CD4-positive, alpha-beta T cell treated with Interleukin-4 for 1 hour (primary cell): ENCODE measurements at regions not wholly inside any gene's neighbourhood (a gene's known extent, or its start where the extent isn't known, plus 50 kb on each side); places are given as distances from the start of the nearest gene placed in this dataset.
A peak's percentile ranks its signal among the peaks of the same experiment; 100 is the strongest.
"Not testable (repeated sequence)": the region's sequence is repeated elsewhere in the genome, so short reads cannot be mapped to it uniquely, and the experiment has no call there.

Source experiments
- DNase-seq, 2 donors: peaks; one replicate each; pipeline ENCODE4 v3.0.0-alpha.2; 2020 to 2022

GRCh38 chr1:146710838-146711521 lies 227.1 kb upstream of the NBPF12 start:
- DNase-seq, result peak in 1 of 2 donors; percentile 47

GRCh38 chr1:146709302-146709701 lies 228.8 kb upstream of the NBPF12 start:
- not testable (repeated sequence) for DNase-seq

GRCh38 chr1:146704162-146704724 lies 233.9 kb upstream of the NBPF12 start:
- not testable (repeated sequence) for DNase-seq

- not testable (repeated sequence) for DNase-seq
These were observed 236.8 kb upstream of the NBPF12 start for GRCh38 chr1:146701320-146701719.

GRCh38 chr1:146695388-146695787 lies 242.7 kb upstream of the NBPF12 start:
- DNase-seq, result not testable (repeated sequence)

- DNase-seq, result not testable (repeated sequence)
These were observed 246.3 kb upstream of the NBPF12 start for GRCh38 chr1:146691798-146692197.

- DNase-seq, result not testable (repeated sequence)
These were observed 249.2 kb upstream of the NBPF12 start for GRCh38 chr1:146688893-146689292.

GRCh38 chr1:146686777-146687366 lies 251.3 kb upstream of the NBPF12 start:
- not testable (repeated sequence) for DNase-seq

GRCh38 chr1:146683126-146683429 lies 255.0 kb upstream of the NBPF12 start:
- DNase-seq, result not testable (repeated sequence)

GRCh38 chr1:146682227-146683125 lies 255.6 kb upstream of the NBPF12 start:
- DNase-seq, result not testable (repeated sequence)

GRCh38 chr1:146673729-146674299 lies 264.3 kb upstream of the NBPF12 start:
- DNase-seq, result not testable (repeated sequence)

- not testable (repeated sequence) for DNase-seq
These were observed 265.5 kb upstream of the NBPF12 start for GRCh38 chr1:146672608-146673007.

- not testable (repeated sequence) for DNase-seq
These were observed 266.5 kb upstream of the NBPF12 start for GRCh38 chr1:146671588-146671987.

GRCh38 chr1:146670832-146671566 lies 267.1 kb upstream of the NBPF12 start:
- DNase-seq, result not testable (repeated sequence)

- not testable (repeated sequence) for DNase-seq
These were observed 271.8 kb upstream of the NBPF12 start for GRCh38 chr1:146666275-146666674.

- not testable (repeated sequence) for DNase-seq
These were observed 277.9 kb upstream of the NBPF12 start for GRCh38 chr1:146660242-146660641.

GRCh38 chr1:146656356-146657060 lies 281.6 kb upstream of the NBPF12 start:
- not testable (repeated sequence) for DNase-seq

- not testable (repeated sequence) for DNase-seq
These were observed 283.4 kb upstream of the NBPF12 start for GRCh38 chr1:146654763-146655162.

- not testable (repeated sequence) for DNase-seq
These were observed 292.0 kb upstream of the NBPF12 start for GRCh38 chr1:146645978-146646604.

- DNase-seq, result not testable (repeated sequence)
These were observed 296.6 kb upstream of the NBPF12 start for GRCh38 chr1:146641534-146641933.

GRCh38 chr1:146640671-146641070 lies 297.5 kb upstream of the NBPF12 start:
- DNase-seq, result not testable (repeated sequence)
